ENCODE measurements at regions not wholly inside any gene's neighbourhood (a gene's known extent, or its start where the extent isn't known, plus 50 kb on each side); places are given as distances from the start of the nearest gene placed in this dataset.
A peak's percentile ranks its signal among the peaks of the same experiment; 100 is the strongest.

DNA sequence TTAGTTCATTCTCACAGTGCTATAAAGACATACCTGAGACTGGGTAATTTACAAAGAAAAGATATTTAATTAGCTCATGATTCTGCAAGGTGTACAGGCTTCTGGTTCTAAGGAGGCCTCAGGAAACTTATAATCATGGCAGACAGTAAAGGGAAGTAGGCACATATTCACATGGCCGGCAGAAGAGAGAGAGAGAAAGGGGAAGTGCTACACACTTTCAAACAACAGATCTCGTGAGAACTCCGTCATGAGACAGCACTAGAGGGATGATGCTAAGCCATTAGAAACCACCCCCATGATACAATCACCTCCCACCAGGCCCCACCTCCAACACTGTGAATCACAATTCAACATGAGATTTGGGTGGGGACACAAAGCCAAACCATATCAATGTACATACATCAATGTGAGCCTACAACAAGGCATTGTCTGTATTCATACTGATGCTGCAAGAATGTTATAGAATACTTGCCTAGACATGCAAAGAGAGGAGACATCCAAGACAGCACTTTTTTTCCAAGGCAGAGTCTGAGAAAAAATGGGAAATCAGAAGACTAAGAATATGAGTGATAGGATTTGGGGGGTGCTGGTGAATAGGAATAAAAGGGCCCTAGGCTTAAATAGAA lies 114.8 kb upstream of the XYLT1 start:
- in situ Hi-C loops (cut with HindIII; ENCODE audit: low sequenced_read_pairs): no loop called here

GRCh38 chr16:17578981-17579874 lies 108.5 kb upstream of the XYLT1 start:
- TF ChIP-seq CTCF (IDR thresholded peaks at IDR 0.05; ENCODE audit: low read depth, low read length, missing control alignments): peak; percentile 98
- in situ Hi-C loops (cut with HindIII; ENCODE audit: low sequenced_read_pairs): no loop called here
- DNase-seq (ENCODE audit: low read depth): peak; percentile 80
- H3K4me3 ChIP-seq (ENCODE audit: low read depth, low read length): no peak overlapping the region

More for the DNA sequence above, 114.8 kb upstream of the XYLT1 start:
- no peak for DNase-seq (ENCODE audit: low read depth)
- TF ChIP-seq CTCF (IDR thresholded peaks at IDR 0.05; ENCODE audit: low read depth, low read length, missing control alignments): no peak
- H3K4me3 ChIP-seq (ENCODE audit: low read depth, low read length): no peak overlapping the region

DNA sequence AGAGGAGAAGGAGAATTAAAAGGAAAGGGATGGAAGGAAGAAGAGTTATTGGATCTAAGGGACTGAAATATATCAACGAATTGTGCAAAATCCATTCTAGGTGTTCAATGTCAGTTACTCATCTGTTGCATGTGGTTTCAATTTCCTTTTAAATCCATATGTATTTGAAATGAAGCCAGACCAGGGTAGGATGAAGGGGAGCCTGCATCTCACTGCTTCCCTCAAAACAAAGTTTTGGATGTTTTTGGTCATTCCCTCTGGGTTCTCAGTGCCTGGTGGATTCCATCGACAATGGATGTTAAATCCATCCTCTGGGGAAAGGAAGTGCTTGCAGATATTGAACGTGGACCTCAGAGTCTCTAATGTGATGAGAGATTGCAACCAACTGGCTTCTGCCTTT lies 103.5 kb upstream of the XYLT1 start:
- in situ Hi-C loops (cut with HindIII; ENCODE audit: low sequenced_read_pairs): no loop called here
- no peak overlapping the region for H3K4me3 ChIP-seq (ENCODE audit: low read depth, low read length)
- no peak for TF ChIP-seq CTCF (IDR thresholded peaks at IDR 0.05; ENCODE audit: low read depth, low read length, missing control alignments)
- DNase-seq (ENCODE audit: low read depth): no peak

GRCh38 chr16:17572145-17572544 lies 101.4 kb upstream of the XYLT1 start:
- TF ChIP-seq CTCF (IDR thresholded peaks at IDR 0.05; ENCODE audit: low read depth, low read length, missing control alignments): no peak
- no peak for DNase-seq (ENCODE audit: low read depth)
- in situ Hi-C loops (cut with HindIII; ENCODE audit: low sequenced_read_pairs): no loop called here
- H3K4me3 ChIP-seq (ENCODE audit: low read depth, low read length): no peak overlapping the region

DNA sequence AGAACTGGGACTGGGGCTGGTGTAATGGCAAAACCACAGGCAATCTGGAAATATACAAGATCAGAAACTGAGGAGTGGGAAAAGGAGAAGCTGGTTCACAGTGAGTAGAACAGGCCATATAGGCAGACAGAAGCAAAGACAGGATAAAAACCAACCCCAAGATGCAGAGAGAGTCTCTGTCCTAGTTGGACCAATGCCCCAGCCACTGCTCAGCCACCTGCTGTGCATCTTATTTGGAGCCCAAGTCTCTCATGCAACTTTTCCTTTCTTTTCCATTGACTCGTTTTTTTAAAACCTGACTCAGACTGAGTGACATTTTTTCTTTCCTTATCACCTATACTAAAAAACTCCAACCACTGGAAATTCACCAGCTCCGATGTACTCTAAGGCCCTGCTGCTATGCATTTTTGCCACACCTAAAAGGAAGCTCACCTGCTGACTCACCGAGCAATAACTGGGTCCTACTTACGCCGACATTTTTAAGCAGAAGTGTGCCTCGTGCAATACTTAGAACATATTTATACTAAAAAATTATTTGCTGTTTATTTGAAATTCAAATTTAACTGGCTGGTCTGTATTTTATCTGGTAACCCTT lies 100.8 kb upstream of the XYLT1 start:
- in situ Hi-C loops (cut with HindIII; ENCODE audit: low sequenced_read_pairs): no loop called here
- DNase-seq (ENCODE audit: low read depth): no peak
- TF ChIP-seq CTCF (IDR thresholded peaks at IDR 0.05; ENCODE audit: low read depth, low read length, missing control alignments): no peak
- H3K4me3 ChIP-seq (ENCODE audit: low read depth, low read length): no peak overlapping the region

GRCh38 chr16:17568239-17568638 lies 97.5 kb upstream of the XYLT1 start:
- H3K4me3 ChIP-seq (ENCODE audit: low read depth, low read length): no peak overlapping the region
- no peak for DNase-seq (ENCODE audit: low read depth)
- in situ Hi-C loops (cut with HindIII; ENCODE audit: low sequenced_read_pairs): no loop called here
- TF ChIP-seq CTCF (IDR thresholded peaks at IDR 0.05; ENCODE audit: low read depth, low read length, missing control alignments): no peak

All from astrocyte of the cerebellum (primary cell).